Keratinocyte (primary cell): ENCODE measurements at regions not wholly inside any gene's neighbourhood (a gene's known extent, or its start where the extent isn't known, plus 50 kb on each side); places are given as distances from the start of the nearest gene placed in this dataset.

Source experiments
- EZH2 ChIP-seq: IDR thresholded peaks from one replicate; pipeline ENCODE4 v1.6.1; 2012; ENCODE audit warnings: inconsistent platforms, mild to moderate bottlenecking, low read length, moderate library complexity
- TF ChIP-seq, protein P1 (sequence below), 3 experiments: IDR thresholded peaks in 1 of 3; conservative IDR thresholded peaks in 1 of 3; optimal IDR thresholded peaks in 1 of 3; 2 replicates in 2 of 3; 3 replicates in 1 of 3; pipeline versions ENCODE3 to v1.5.1; 2011; ENCODE audit warnings: low read length in 3 of 3, mild to moderate bottlenecking in 3 of 3, moderate library complexity in 2 of 3, control low read depth in 1 of 3, inconsistent platforms in 1 of 3; ENCODE audit not compliant: insufficient read depth in 2 of 3; ENCODE audit errors: extremely low read depth in 1 of 3

DNA sequence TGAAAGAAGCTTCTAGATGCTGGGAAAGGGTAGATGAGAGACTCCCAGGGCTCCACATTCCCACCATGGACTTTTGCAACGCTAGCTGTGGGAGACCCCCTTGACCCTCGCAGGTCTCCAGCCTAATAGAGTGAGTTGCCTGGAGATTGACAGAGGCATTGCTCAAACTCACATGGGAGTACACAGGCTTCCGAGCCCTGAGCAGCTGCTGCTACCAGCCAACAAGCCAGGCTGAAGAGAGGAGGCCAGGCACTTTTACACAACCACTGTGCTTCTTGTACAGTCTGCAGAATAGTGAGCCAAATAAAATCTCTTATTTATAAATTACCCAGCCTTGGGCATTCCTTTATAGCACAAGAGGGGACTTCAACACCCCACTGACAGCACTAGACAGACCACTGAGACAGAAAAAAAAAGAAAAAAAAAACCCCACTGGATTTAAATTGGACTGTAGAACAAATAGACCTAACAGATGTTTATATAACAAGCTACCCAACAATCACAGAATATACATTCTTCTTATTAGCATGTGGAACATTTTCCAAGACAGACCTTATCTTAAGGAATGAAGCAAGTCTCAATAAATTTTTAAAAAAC, 146.2 kb downstream of the ZFAND4 start:
- TF ChIP-seq, protein P1, sequence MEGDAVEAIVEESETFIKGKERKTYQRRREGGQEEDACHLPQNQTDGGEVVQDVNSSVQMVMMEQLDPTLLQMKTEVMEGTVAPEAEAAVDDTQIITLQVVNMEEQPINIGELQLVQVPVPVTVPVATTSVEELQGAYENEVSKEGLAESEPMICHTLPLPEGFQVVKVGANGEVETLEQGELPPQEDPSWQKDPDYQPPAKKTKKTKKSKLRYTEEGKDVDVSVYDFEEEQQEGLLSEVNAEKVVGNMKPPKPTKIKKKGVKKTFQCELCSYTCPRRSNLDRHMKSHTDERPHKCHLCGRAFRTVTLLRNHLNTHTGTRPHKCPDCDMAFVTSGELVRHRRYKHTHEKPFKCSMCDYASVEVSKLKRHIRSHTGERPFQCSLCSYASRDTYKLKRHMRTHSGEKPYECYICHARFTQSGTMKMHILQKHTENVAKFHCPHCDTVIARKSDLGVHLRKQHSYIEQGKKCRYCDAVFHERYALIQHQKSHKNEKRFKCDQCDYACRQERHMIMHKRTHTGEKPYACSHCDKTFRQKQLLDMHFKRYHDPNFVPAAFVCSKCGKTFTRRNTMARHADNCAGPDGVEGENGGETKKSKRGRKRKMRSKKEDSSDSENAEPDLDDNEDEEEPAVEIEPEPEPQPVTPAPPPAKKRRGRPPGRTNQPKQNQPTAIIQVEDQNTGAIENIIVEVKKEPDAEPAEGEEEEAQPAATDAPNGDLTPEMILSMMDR (optimal IDR thresholded peaks at IDR 0.05 in 1 of 3, IDR thresholded peaks at IDR 0.05 in 1 of 3, conservative IDR thresholded peaks at IDR 0.05 in 1 of 3; ENCODE audit: extremely low read depth in 1 of 3, insufficient read depth in 2 of 3, low read length in 3 of 3) = no peak
- no peak for TF ChIP-seq EZH2
